ENCODE measurements at regions not wholly inside any gene's neighbourhood (a gene's known extent, or its start where the extent isn't known, plus 50 kb on each side); places are given as distances from the start of the nearest gene placed in this dataset.

DNA sequence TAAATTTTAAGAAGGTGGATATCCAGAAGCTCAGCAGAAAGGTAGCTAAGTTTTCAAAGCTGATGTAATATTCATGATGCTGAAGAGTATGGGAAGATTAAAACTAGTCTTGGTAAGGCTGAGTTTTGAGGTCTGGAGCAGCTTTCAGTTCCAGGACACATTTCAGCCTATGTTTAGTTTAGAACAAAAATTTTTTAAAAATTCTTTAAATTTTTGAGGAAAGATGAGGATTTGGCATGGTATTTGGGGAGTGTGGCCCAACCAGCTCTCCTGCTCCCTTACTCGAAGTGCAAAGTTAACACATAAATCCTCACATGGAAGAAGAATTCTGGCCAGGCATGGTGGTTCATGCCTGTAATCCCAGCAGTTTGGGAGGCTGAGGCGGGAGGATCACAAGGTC lies 1039.1 kb downstream of the NAALADL2 start:
- H3K27me3 Mint-ChIP-seq: no peaks in the 10 kb centered on the region
- H3K36me3 Mint-ChIP-seq: no peaks in the 10 kb centered on the region
- no peak overlapping the region for H3K4me3 Mint-ChIP-seq
- no peaks in the 10 kb centered on the region for H3K4me1 Mint-ChIP-seq
- peaks cover 0 to 2% (median 2%) of the 10 kb centered on the region in 3 donors for H3K9me3 Mint-ChIP-seq
- H3K27ac Mint-ChIP-seq: no peak overlapping the region

DNA sequence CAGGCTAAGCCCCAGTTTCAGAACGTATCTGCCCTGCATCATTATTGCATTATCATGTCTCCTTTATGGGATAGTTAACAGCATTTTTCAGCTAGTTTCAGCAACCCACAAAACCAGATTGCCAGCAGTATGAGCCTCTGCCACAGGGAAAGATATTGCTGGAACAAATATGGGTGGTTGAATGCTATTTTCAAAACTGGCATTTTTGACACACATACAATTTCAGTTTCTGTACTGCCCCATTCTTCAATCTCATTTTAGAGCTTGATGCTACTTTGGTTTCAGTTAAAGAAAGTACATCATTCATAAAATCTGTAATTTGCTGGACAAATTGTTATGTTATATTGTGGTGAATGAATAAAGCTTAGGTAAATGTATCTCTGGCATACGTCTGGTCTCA lies 1037.5 kb downstream of the NAALADL2 start:
- Mint-ChIP-seq H3K27ac (no peak overlapping the region), H3K9me3 (peaks cover 0 to 4% (median 0%) of the 10 kb centered on the region in 3 donors), H3K27me3 (no peaks in the 10 kb centered on the region), H3K36me3 (no peaks in the 10 kb centered on the region), H3K4me1 (no peaks in the 10 kb centered on the region), H3K4me3 (no peak overlapping the region)

DNA sequence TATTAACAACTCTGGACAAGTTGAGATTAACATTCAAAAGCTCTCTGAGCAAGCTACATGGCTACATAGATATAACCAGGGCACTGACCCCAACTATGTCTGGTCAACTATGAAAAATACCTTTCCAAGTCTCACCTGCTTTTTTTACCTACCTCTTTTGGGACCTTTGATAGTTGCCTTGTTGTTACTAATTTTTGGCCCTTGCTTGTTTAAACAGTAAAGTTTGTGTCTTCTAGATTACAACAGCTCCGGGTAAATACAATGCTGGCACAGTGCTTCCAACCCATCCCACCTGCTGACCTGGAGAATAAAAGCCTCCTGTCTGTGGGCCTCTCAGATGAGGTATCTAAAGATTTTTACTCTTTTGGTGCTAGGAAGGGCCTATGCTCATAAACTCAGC lies 1036.6 kb downstream of the NAALADL2 start:
- Mint-ChIP-seq H3K9me3 (peaks cover 0 to 4% (median 0%) of the 10 kb centered on the region in 3 donors), H3K27ac (no peak overlapping the region), H3K4me3 (no peak overlapping the region), H3K4me1 (no peaks in the 10 kb centered on the region), H3K27me3 (no peaks in the 10 kb centered on the region), H3K36me3 (no peaks in the 10 kb centered on the region)

DNA sequence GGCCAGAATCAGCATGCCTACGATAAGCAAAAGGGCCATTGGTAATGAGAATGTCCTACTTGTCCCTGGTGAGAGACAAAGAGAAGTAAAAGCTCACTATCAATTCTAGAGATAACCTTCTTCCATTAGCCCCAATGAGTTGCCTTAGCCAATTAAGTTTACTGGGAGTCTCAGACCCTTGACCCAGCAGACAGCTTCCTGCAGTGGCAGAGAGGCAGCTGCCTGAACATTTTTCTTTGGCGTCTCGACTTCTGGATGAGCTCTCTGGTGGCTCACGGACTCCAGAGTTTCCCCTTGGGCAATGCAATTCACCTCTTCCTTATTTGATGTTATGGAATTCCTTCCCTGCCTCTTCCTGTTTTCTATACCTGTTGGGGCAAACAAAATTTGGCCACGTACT lies 1034.4 kb downstream of the NAALADL2 start:
- no peaks in the 10 kb centered on the region for H3K27me3 Mint-ChIP-seq
- H3K4me1 Mint-ChIP-seq: no peaks in the 10 kb centered on the region
- no peak overlapping the region for H3K4me3 Mint-ChIP-seq
- H3K9me3 Mint-ChIP-seq: peaks cover 0 to 2% (median 0%) of the 10 kb centered on the region in 3 donors
- no peaks in the 10 kb centered on the region for H3K36me3 Mint-ChIP-seq
- H3K27ac Mint-ChIP-seq: no peak overlapping the region

DNA sequence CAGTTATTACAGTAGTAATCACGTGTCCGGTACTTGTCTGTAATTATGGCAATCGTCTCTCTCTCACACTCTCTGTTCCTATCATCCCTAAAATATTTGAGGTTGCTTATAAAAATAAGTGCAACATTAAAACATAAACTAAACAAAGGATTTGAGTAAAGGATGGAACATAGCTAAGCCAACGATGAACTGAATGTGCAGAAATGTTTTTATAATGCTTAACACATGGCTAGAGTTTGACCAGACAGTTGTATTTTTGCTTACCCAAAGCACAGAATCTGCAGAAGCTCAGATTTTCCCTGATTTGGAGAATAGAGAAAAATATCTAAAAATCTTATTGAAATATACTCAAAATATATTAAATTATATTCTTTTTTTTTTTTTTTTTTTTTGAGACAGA lies 1030.9 kb downstream of the NAALADL2 start:
- Mint-ChIP-seq H3K4me3 (no peak overlapping the region), H3K27ac (no peak overlapping the region), H3K9me3 (peaks cover 0 to 5% (median 0%) of the 10 kb centered on the region in 3 donors), H3K27me3 (no peaks in the 10 kb centered on the region), H3K4me1 (no peaks in the 10 kb centered on the region), H3K36me3 (no peaks in the 10 kb centered on the region)

DNA sequence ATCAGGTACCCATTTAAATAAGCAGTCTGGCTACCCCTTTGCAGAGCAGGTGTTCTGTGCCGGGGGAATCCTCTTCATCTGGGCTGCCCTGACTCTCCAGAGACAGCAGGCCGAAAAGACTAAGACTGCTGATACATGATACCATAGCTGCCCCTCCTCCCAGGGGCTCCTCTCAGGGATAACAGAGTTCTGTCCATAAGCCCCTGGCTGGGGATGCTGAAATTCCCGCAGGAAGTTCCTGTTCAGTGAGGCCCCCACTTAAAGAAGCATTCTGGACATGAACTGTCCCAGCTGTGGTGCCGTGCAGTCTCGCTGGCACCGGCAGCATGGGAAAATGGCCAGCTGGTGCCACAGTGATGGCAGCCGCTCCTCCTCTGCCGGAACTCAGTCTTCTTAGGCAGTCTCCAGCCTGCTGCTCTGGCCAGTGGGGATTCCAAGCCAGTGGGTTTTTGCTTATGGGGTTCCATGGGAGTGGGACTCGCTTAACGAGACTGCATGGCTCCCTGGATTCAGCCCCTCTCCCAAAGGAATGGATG lies 1026.2 kb downstream of the NAALADL2 start:
- Mint-ChIP-seq H3K27me3 (no peaks in the 10 kb centered on the region), H3K36me3 (no peaks in the 10 kb centered on the region), H3K4me3 (no peak overlapping the region), H3K4me1 (no peaks in the 10 kb centered on the region), H3K9me3 (peaks cover 2 to 10% (median 3%) of the 10 kb centered on the region in 3 donors), H3K27ac (no peak overlapping the region)

DNA sequence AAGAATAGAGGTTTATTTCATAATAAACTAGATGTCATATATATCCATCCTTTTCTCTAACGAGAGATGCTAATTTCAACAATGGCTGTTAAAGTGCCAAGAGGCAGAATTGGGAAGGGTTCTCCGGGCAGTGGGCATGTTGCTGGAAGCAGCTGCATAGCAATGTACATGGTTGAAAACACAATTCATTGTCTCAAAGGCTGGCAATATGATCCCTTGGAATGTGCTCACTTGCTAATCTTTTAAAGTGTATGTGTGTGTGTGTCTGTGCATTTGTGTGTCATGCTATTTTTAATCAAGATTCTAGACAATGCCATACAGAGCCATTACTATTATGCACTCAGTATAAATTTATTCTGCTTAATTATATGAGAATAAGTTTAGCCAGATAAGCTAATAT lies 1020.3 kb downstream of the NAALADL2 start:
- Mint-ChIP-seq H3K27ac (no peak overlapping the region), H3K36me3 (peaks cover 1% of the 10 kb centered on the region), H3K4me3 (no peak overlapping the region), H3K27me3 (no peaks in the 10 kb centered on the region), H3K4me1 (peaks cover 0 to 1% (median 0%) of the 10 kb centered on the region in 3 donors), H3K9me3 (peaks cover 0 to 10% (median 0%) of the 10 kb centered on the region in 3 donors)

DNA sequence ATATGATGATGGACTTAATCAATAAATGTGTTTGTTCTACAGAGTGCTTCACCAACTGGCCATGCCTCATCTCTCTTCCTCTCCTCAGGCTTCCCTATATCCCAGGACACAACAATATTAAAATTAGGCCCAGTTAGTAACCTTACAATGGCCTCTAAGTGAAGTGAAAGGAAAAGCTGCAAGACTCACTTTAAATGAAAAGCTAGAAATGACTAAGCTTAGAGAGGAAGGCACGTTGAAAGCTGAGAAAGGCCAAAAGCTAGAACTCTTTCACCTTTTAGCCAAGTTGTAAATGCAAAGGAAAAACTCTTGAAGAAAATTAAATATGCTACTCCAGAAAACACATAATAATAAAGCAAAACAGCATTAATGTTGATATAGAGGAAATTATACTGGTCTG lies 1010.3 kb downstream of the NAALADL2 start:
- Mint-ChIP-seq H3K36me3 (no peaks in the 10 kb centered on the region), H3K27ac (no peak overlapping the region), H3K27me3 (no peaks in the 10 kb centered on the region), H3K4me1 (no peaks in the 10 kb centered on the region), H3K9me3 (peaks cover 0 to 3% (median 0%) of the 10 kb centered on the region in 3 donors), H3K4me3 (no peak overlapping the region)

DNA sequence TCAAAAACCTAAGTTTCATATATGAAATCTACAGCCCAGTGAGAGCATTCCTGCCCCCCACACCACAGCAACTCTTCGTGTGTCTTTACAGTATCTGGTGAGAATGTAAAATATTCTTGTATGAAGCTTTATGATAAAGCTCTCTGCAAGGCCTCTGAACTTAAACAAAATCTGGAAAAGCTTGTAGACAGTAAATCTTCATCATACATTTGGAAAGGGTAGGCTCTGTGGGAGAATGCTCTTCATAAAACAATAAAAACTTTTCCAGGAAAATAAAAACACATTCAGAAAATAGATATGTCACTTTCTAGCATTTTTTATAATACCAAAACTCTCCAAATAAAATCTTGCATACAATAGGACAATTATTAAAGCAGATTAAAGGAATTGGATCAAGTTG lies 1009.5 kb downstream of the NAALADL2 start:
- Mint-ChIP-seq H3K4me1 (no peaks in the 10 kb centered on the region), H3K4me3 (no peak overlapping the region), H3K36me3 (no peaks in the 10 kb centered on the region), H3K27me3 (no peaks in the 10 kb centered on the region), H3K9me3 (peaks cover 0 to 3% (median 0%) of the 10 kb centered on the region in 3 donors), H3K27ac (no peak overlapping the region)

DNA sequence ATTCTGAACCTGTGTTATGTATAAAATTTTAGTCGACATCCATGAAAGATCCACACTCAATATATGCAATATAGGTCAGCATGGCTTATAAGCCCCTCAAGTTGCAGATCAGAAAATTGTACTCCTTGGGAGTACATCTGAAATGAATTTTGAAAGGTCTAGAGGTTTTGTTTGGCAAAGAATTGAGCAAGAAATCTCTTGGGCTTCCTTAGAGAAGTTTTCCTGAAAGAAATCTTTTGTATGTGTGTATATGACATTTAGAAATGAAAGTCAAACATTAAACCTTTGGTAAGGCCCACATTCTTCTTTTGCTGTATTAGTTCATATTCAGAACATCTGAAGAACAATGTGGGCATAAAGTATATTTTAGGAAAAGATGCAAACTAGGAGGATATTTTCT lies 1006.6 kb downstream of the NAALADL2 start:
- H3K27me3 Mint-ChIP-seq: no peaks in the 10 kb centered on the region
- H3K9me3 Mint-ChIP-seq: no peaks in the 10 kb centered on the region
- no peaks in the 10 kb centered on the region for H3K36me3 Mint-ChIP-seq
- no peak overlapping the region for H3K4me3 Mint-ChIP-seq
- no peaks in the 10 kb centered on the region for H3K4me1 Mint-ChIP-seq
- no peak overlapping the region for H3K27ac Mint-ChIP-seq

DNA sequence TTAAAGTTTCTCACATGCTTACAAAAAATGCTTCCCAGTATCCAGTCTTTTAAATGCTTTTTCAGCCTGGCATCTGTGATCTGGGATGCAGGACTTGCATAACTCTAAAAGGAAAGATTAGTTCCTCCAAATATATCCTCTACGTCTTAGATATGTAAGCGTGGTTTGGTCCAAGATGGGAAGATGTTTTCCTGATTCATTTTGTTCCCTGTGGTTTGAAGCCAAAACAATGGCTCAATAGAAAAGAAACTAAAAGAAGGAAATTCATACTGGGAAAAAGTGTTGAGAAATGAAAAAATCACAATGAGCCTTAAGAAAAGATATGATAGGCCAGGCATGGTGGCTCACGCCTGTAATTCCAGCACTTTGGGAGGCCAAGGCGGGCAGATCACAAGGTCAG lies 1002.8 kb downstream of the NAALADL2 start:
- no peaks in the 10 kb centered on the region for H3K27me3 Mint-ChIP-seq
- H3K27ac Mint-ChIP-seq: no peak overlapping the region
- no peaks in the 10 kb centered on the region for H3K9me3 Mint-ChIP-seq
- H3K4me3 Mint-ChIP-seq: no peak overlapping the region
- no peaks in the 10 kb centered on the region for H3K36me3 Mint-ChIP-seq
- no peaks in the 10 kb centered on the region for H3K4me1 Mint-ChIP-seq
